Pancreas (tissue), 10 donors: ENCODE measurements at regions not wholly inside any gene's neighbourhood (a gene's known extent, or its start where the extent isn't known, plus 50 kb on each side); places are given as distances from the start of the nearest gene placed in this dataset.

Source experiments
- ATAC-seq, 4 donors: fragments of 200-7000 bp; cut with Tn5 transposase; one replicate each; pipeline versions ENCODE4 v1.8.0 to v1.9.1; 2020; ENCODE audit warnings: mild to moderate bottlenecking in 4 of 4, moderate library complexity in 4 of 4
- DNase-seq, 6 donors: peaks; one replicate each; pipeline ENCODE4 v3.0.0-alpha.2; 2020
- FAIRE-seq: peaks from 2 replicates; lab custom pipeline; 2012; peaks lifted over from hg19 to GRCh38; lab: Jason Lieb, UNC
- H3K27ac ChIP-seq, 4 donors: fragments of 200-600 bp; sonication (generic); 1 replicate in 3 of 4; 2 replicates in 1 of 4; pipeline versions ENCODE4 v1.5.0 to v1.8.0; 2020
- H3K27me3 ChIP-seq, 4 donors: fragments of 200-600 bp; one replicate each; pipeline ENCODE4 v1.8.0; 2021
- H3K36me3 ChIP-seq, 3 donors: fragments of 200-600 bp; sonication (generic) in 1 of 3; one replicate each; pipeline versions ENCODE4 v1.5.0 to v1.8.0; 2020 to 2021
- H3K4me1 ChIP-seq, 3 donors: fragments of 200-600 bp; one replicate each; pipeline ENCODE4 v1.8.0; 2021
- H3K4me3 ChIP-seq, 4 donors: fragments of 200-600 bp; sonication (generic) in 2 of 4; one replicate each; pipeline versions ENCODE4 v1.5.0 to v1.8.0; 2020 to 2021
- H3K9me3 ChIP-seq, 4 donors: fragments of 200-600 bp; one replicate each; pipeline ENCODE4 v1.8.0; 2021
- CTCF ChIP-seq, 4 donors: fragments of 200-600 bp; sonication (generic) in 3 of 4; IDR thresholded peaks; one replicate each; pipeline versions ENCODE4 v1.5.0 to v1.8.0; 2021; ENCODE audit warnings: antibody characterized with exemption in 4 of 4
- WGBS, 2 donors: extraction: QIAGEN DNeasy Blood & Tissue Kit; methylation state at CpG; one replicate each; pipeline ENCODE4 v1.1.7; 2013; 5-methylcytosine and 5-hydroxymethylcytosine counted together
- intact Hi-C, 3 donors: fragments of 100-400 bp; cut with DNase I; formaldehyde crosslinking; loops; one replicate each; pipeline versions ENCODE4 v1.11.1 to v1.14.2; 2022
- donor health status: healthy with polysubstance abuse.
- donor health status: DM: no; HTN: no; CAD: no; lungs with moderate emphysema.
- donor health status: DM: no; HTN: no; CAD: no.
- donor health status: control.
- donor health status: control.
- donor health status: Bipolar disorder and iron deficiency.
- donor health status: DM: yes; HTN: yes; CAD: no.
- donor health status: DM: no; HTN: no; CAD: no.
- donor health status: DM: no; HTN: no; CAD: no.
- donor health status: DM: yes; HTN: yes; CAD: no.

GRCh38 chr12:13562915-13563742 is 366.6 kb downstream of the EMP1 start:
- H3K27me3 ChIP-seq = no peaks in the 10 kb centered on the region
- no peaks in the 10 kb centered on the region for H3K36me3 ChIP-seq
- 90 to 93% methylated on average over 53 of the region's 53 CpGs for WGBS, 2 donors
- intact Hi-C loops = no loop called here
- ATAC-seq (no peak), FAIRE-seq (no peak), DNase-seq (peak in 2 of 6 donors; percentile 49 to 71)
- no peak overlapping the region for H3K27ac ChIP-seq
- H3K9me3 ChIP-seq = no peaks in the 10 kb centered on the region
- TF ChIP-seq CTCF (IDR thresholded peaks at IDR 0.05) = no peak
- H3K4me3 ChIP-seq = no peak overlapping the region
- peaks cover 0 to 4% (median 0%) of the 10 kb centered on the region in 3 donors for H3K4me1 ChIP-seq

- no peak overlapping the region for H3K4me3 ChIP-seq
- no peaks in the 10 kb centered on the region for H3K27me3 ChIP-seq
- FAIRE-seq (no peak), ATAC-seq (no peak), DNase-seq (no peak)
- no peak overlapping the region for H3K27ac ChIP-seq
- peaks cover 0 to 4% (median 0%) of the 10 kb centered on the region in 3 donors for H3K4me1 ChIP-seq
- H3K9me3 ChIP-seq = no peaks in the 10 kb centered on the region
- TF ChIP-seq CTCF (IDR thresholded peaks at IDR 0.05) = no peak
- no peaks in the 10 kb centered on the region for H3K36me3 ChIP-seq
- 67 to 79% methylated on average over 4 of the region's 4 CpGs for WGBS, 2 donors
- intact Hi-C loops = no loop called here
Observed at GRCh38 chr12:13561923-13562322, 365.4 kb downstream of the EMP1 start.

GRCh38 chr12:13559318-13559978 is 362.9 kb downstream of the EMP1 start:
- Histone ChIP-seq H3K9me3 (no peaks in the 10 kb centered on the region), H3K27ac (no peak overlapping the region), H3K36me3 (no peaks in the 10 kb centered on the region), H3K4me1 (peaks cover 0 to 4% (median 0%) of the 10 kb centered on the region in 3 donors), H3K27me3 (no peaks in the 10 kb centered on the region), H3K4me3 (no peak overlapping the region)
- 32 to 36% methylated on average over 8 of the region's 8 CpGs for WGBS, 2 donors
- peak; percentile 69 to 88 (median 72) for ATAC-seq
- peak; percentile 39 to 71 (median 59) for DNase-seq
- TF ChIP-seq CTCF (IDR thresholded peaks at IDR 0.05) = no peak
- intact Hi-C loops = no loop called here
- no peak for FAIRE-seq

GRCh38 chr12:13552830-13553229 is 356.3 kb downstream of the EMP1 start:
- intact Hi-C loops = no loop called here
- FAIRE-seq (no peak), DNase-seq (no peak), ATAC-seq (no peak)
- H3K27me3 ChIP-seq = no peaks in the 10 kb centered on the region
- no peaks in the 10 kb centered on the region for H3K4me1 ChIP-seq
- no peak overlapping the region for H3K27ac ChIP-seq
- no peaks in the 10 kb centered on the region for H3K36me3 ChIP-seq
- no peaks in the 10 kb centered on the region for H3K9me3 ChIP-seq
- H3K4me3 ChIP-seq = no peak overlapping the region
- no peak for TF ChIP-seq CTCF (IDR thresholded peaks at IDR 0.05)
- 68 to 85% methylated on average over 4 of the region's 4 CpGs for WGBS, 2 donors

- FAIRE-seq (no peak), ATAC-seq (no peak)
- no peak for TF ChIP-seq CTCF (IDR thresholded peaks at IDR 0.05)
Observed at GRCh38 chr12:13547283-13547682, 350.8 kb downstream of the EMP1 start.

More at GRCh38 chr12:13547283-13547682, 350.8 kb downstream of the EMP1 start:
- no peak overlapping the region for H3K4me3 ChIP-seq
- intact Hi-C loops = no loop called here
- no peak overlapping the region for H3K27ac ChIP-seq
- no peaks in the 10 kb centered on the region for H3K27me3 ChIP-seq
- no peak for DNase-seq
- H3K36me3 ChIP-seq = no peaks in the 10 kb centered on the region
- H3K4me1 ChIP-seq = no peaks in the 10 kb centered on the region
- no peaks in the 10 kb centered on the region for H3K9me3 ChIP-seq
